ENCODE measurements at regions not wholly inside any gene's neighbourhood (a gene's known extent, or its start where the extent isn't known, plus 50 kb on each side); places are given as distances from the start of the nearest gene placed in this dataset.

GRCh38 chr2:176435729-176436128 is 166.5 kb downstream of the MTX2 start:
- TF ChIP-seq POLR2AphosphoS5 (IDR thresholded peaks at IDR 0.05; ENCODE audit: low read depth, low read length) (no peak), SPI1 (IDR thresholded peaks at IDR 0.05; ENCODE audit: low read depth, low read length) (no peak), POLR2A (IDR thresholded peaks at IDR 0.05; ENCODE audit: low read depth, low read length) (no peak), TAF1 (IDR thresholded peaks at IDR 0.05; ENCODE audit: low read depth, low read length) (no peak), POU2F2 (IDR thresholded peaks at IDR 0.05; ENCODE audit: low read depth, low read length) (no peak), PAX5 (IDR thresholded peaks at IDR 0.05; ENCODE audit: insufficient read depth, low read length, severe bottlenecking) (no peak)

All from GM12891 (cell line).